ENCODE measurements at regions not wholly inside any gene's neighbourhood (a gene's known extent, or its start where the extent isn't known, plus 50 kb on each side); places are given as distances from the start of the nearest gene placed in this dataset.

DNA sequence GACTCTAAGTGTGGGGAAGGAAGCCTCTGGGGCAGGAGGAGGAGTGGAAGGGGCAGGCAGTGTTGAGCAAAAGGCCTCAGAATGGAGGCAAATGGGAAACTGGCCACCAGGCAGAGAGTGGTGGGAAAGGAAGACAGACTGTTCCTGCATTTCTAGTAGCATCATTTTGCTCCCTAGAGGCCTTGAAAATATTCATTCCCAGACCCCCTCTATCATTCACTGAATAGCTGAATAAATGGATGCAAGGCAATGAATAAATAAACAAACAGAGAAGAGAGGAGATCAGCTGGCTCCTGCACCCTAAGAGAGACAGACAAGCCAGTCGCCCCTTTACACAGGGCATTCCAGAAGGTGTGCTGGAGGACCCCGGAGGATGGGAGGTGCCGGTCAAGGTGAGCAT lies 511.9 kb downstream of the BCOR start:
- TF ChIP-seq CTCF (IDR thresholded peaks at IDR 0.05; ENCODE audit: low read depth, low read length, poor library complexity, severe bottlenecking) (no peak), EZH2phosphoT487 (IDR thresholded peaks at IDR 0.05; ENCODE audit: borderline replicate concordance, low read length) (no peak)

Data from DOHH2 (cell line).